Muscle of leg (tissue), 3 donors: ENCODE measurements at regions not wholly inside any gene's neighbourhood (a gene's known extent, or its start where the extent isn't known, plus 50 kb on each side); places are given as distances from the start of the nearest gene placed in this dataset.

Experiments used
- DNase-seq: peaks from one replicate; pipeline ENCODE4 v3.0.0; 2013
- H3K27ac ChIP-seq: one replicate; pipeline ENCODE4 v1.5.1; 2013; ENCODE audit warnings: mild to moderate bottlenecking, low read length, control low read depth
- H3K27me3 ChIP-seq: one replicate; pipeline ENCODE4 v1.6.1; 2013; ENCODE audit warnings: low read length; ENCODE audit not compliant: control insufficient read depth, insufficient read depth
- H3K36me3 ChIP-seq: one replicate; pipeline ENCODE4 v1.6.1; 2013; ENCODE audit warnings: low read length; ENCODE audit not compliant: control insufficient read depth, insufficient read depth
- H3K4me1 ChIP-seq: one replicate; pipeline ENCODE4 v1.6.1; 2013; ENCODE audit warnings: low read length; ENCODE audit not compliant: control insufficient read depth, insufficient read depth
- H3K4me3 ChIP-seq: one replicate; pipeline ENCODE4 v1.5.1; 2013; ENCODE audit warnings: low read length, control low read depth
- H3K9me3 ChIP-seq: replicated peaks from 2 replicates; pipeline ENCODE4 v1.6.1; 2013; ENCODE audit warnings: low read depth, low read length; ENCODE audit not compliant: control insufficient read depth
- WGBS: methylation state at CpG from one replicate; pipeline ENCODE4 v1.1.5; 2013; ENCODE audit warnings: missing lambda C conversion rate; ENCODE audit not compliant: insufficient coverage; 5-methylcytosine and 5-hydroxymethylcytosine counted together

DNA sequence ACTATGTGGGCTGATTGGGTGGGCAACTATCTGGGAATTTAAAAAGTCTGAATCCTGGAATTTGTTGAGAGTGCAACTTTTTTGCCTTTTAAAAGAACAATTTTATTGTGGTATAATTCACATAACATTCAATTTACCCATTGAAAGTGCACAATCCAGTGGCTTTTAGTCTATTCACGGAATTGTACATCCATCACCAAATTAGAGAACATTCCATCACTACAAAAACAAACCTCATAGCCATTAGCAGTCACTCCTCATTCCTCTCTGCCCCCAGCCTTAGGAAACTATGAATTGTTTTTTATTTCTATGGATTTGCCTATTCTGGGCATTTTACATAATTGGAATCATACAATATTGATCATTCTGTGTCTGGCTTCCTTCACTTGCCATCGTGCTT lies 101.8 kb upstream of the ALDH1A3 start:
- DNase-seq, result no peak
- Histone ChIP-seq H3K27me3 (no peaks in the 10 kb centered on the region), H3K4me1 (peaks cover 28% of the 10 kb centered on the region), H3K4me3 (no peak overlapping the region), H3K36me3 (no peaks in the 10 kb centered on the region), H3K9me3 (no peaks in the 10 kb centered on the region), H3K27ac (no peak overlapping the region)
- no CpG with 5 or more reads among the region's 2 CpGs for WGBS

DNA sequence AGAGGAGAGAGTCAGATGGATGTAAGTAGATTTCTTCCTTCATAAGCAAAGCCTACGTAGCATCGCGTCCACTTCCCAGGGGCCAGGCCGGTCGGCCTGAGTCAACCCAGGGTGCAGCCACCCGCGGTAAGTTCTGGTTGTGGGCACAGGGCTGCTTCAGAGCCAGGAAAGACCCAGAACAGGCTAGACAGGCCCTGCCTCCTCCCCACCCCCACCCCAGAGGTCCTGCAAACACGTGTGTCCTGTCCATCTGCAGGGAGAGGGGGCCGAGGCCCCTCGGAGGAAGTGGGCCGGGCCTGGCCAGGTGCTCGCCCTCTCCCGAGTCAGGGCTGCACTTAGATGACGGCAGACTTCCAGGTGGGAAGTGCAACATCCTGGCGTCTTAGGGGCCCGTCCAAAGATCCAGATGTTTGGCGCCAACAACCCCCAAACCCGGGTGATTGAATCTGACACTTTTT lies 100.8 kb upstream of the ALDH1A3 start:
- H3K9me3 ChIP-seq, result no peaks in the 10 kb centered on the region
- no peaks in the 10 kb centered on the region for H3K36me3 ChIP-seq
- peak overlapping the region; percentile 74 for H3K27ac ChIP-seq
- peaks cover 23% of the 10 kb centered on the region for H3K4me1 ChIP-seq
- H3K4me3 ChIP-seq, result no peak overlapping the region
- 1% methylated on average over 9 of the region's 18 CpGs for WGBS
- H3K27me3 ChIP-seq, result no peaks in the 10 kb centered on the region
- DNase-seq, result peak; percentile 92

DNA sequence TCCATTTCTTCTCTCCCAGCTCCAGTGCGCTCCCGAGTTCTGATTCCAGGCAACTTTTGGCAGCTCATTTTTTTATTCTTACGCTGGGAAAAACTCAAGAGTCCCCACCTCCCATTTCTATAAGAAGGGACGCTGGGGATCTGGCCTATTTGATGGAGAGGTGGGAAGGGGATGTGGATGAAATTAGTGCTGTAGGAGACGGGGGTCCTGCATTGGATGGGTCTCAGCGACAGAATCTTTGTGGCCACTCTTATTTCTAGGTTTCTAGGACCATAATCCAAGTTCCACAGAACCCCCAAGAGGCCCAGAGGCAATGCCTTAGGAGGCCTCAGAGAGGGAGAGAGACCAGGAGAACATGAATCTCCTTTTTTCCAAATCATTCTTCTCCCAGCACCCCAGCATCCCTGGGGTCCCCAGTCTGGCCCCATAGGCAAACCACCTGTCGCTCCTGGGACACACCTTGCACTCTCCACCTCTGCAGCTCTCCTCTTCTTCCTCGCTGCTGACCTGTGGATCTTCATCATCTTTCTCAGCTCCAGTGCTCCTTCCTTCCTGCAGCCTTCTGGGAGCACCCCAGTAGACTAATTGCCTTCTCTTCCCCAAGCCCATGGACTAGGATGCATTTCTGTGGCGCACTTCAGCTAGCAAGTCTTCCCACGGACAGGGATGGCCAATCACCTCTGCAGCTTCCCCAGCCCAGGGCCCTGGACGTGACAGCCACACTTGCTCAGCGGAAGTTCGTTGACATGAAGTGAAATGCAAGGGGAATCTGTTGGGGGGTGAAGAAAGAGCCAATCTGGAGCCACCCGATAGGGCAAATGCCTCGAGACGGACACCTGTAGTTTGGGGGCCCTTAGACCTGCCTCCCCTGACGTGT lies 100.1 kb upstream of the ALDH1A3 start:
- H3K27ac ChIP-seq, result peak overlapping the region; percentile 25
- WGBS, result 89% methylated on average over 6 of the region's 17 CpGs
- H3K4me3 ChIP-seq, result no peak overlapping the region
- DNase-seq, result no peak
- H3K36me3 ChIP-seq, result no peaks in the 10 kb centered on the region
- H3K9me3 ChIP-seq, result no peaks in the 10 kb centered on the region
- H3K27me3 ChIP-seq, result no peaks in the 10 kb centered on the region
- peaks cover 23% of the 10 kb centered on the region for H3K4me1 ChIP-seq

DNA sequence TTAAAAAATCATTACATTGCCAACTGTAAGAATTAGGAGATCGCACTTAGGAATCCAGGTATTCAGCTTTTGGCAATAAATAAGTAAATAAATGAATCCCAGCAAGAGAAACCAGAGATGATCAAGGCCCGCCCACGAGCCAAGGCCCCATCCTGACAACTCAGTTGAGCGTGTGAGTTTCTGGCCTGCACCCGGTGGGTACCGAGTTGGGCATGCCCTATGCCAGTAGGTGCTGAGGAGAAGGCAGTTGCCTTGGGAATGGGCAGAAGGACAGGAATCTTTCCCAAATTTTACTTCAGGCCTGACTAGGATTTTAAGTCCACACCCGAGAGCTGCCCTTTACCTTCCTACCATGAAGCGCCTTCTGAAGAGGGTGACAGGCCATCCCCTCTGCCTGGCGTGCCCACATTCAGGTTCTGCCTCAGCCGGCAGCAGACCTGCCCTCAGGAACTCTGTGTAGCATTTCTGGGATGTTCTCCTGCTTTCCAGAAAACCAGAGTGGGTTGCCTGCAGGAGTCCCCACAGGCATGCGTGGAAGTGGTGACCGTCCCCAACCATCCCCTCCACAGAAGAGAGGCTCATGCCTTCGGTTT lies 99.3 kb upstream of the ALDH1A3 start:
- WGBS, result 85% methylated on average over 7 of the region's 13 CpGs
- Histone ChIP-seq H3K4me1 (peaks cover 23% of the 10 kb centered on the region), H3K36me3 (no peaks in the 10 kb centered on the region), H3K9me3 (no peaks in the 10 kb centered on the region), H3K27me3 (no peaks in the 10 kb centered on the region), H3K27ac (no peak overlapping the region), H3K4me3 (no peak overlapping the region)
- no peak for DNase-seq

DNA sequence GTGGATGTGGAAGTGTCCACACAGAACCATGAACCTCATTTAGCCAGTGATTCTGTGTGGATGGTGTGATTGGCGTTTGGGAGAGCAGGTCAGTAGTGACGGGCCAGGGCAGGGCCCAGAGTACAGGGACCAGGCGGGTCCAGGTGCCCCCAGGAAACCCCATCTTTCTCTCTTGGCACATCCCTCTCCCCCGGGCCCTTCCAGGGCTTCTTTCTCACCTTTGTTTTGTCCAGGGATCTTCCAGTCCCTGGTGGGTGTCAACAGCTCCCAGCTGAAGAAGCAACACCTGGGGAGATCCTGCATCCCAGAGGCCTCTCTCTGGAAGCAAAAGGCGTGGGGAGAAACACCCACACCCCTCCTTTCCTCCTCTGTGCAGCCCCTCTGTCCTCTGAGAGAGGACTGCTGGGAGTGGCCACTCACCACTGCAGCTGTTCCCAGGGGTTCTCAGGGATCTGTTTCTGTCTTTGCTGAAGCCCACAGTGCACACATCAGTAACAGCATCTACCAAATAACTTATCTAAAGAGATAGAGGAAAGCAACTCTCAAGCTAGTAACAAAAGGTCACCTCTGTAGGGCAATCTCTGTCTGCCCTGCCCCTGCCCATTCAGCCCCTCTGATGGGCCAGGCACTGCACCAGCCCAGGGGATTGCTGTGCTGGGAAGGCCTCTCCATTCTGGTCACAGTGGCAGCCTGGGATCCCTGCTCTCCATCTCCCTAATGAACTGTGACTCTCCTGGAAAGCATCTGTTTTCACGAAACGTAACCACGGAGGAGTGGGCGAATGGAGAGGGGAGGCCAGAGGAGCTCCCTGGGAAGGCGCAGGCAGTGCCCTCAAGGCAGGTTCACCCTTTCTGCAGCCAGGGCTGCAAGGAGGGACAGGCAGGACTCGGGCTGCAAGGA lies 98.3 kb upstream of the ALDH1A3 start:
- no peak for DNase-seq

DNA sequence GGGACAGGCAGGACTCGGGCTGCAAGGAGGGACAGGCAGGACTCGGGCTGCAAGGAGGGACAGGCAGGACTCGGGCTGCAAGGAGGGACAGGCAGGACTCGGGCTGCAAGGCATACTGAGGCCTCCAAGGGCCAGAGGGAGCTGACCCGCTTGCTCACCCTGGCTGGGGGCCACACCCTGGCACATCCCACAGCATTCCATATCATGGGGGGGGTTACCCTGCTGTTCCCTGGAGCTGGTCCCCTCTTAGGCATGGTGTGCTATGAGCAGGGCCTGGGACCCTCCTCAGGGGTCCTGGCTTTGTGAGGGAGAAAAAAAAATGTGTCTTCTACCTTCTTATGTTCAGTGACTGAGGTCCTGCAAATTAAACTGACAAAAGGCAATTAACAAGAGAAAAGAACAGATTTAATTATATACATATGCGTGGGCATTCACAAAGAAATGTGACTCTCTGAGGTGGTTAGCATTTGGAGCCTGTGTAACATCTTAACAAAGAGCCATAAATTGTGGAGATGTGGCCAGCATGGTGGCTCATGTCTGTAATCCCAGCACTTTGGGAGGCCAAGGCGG lies 97.6 kb upstream of the ALDH1A3 start:
- H3K36me3 ChIP-seq, result no peaks in the 10 kb centered on the region
- DNase-seq, result no peak
- WGBS, result 70% methylated on average over 2 of the region's 7 CpGs
- no peak overlapping the region for H3K4me3 ChIP-seq
- peaks cover 23% of the 10 kb centered on the region for H3K4me1 ChIP-seq
- no peak overlapping the region for H3K27ac ChIP-seq
- H3K9me3 ChIP-seq, result no peaks in the 10 kb centered on the region
- no peaks in the 10 kb centered on the region for H3K27me3 ChIP-seq

More for the DNA sequence above, 98.3 kb upstream of the ALDH1A3 start:
- Histone ChIP-seq H3K27ac (no peak overlapping the region), H3K27me3 (no peaks in the 10 kb centered on the region), H3K36me3 (no peaks in the 10 kb centered on the region), H3K4me1 (peaks cover 23% of the 10 kb centered on the region), H3K9me3 (no peaks in the 10 kb centered on the region), H3K4me3 (no peak overlapping the region)
- 79% methylated on average over 8 of the region's 11 CpGs for WGBS

DNA sequence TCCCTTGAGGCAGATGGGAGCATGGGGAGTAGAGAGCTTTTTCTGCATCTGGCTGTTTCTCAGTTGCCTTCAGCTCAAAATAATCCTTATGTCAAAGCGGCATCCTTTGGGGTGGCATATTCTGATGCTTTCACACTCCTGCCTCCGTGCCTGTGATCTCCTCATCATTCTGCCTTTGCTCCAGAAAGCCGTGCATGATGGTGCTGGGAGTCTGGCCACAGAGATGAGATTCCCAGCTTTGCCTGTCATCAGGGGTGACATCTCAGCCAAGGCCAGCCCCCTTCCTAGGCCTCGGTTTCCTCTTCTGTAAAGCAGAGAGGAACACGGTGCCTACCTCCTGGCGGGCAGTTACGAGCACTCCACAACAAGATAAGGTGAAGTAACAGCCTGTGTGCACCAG lies 96.3 kb upstream of the ALDH1A3 start:
- Histone ChIP-seq H3K27me3 (no peaks in the 10 kb centered on the region), H3K36me3 (no peaks in the 10 kb centered on the region), H3K27ac (no peak overlapping the region), H3K4me3 (no peak overlapping the region), H3K9me3 (no peaks in the 10 kb centered on the region), H3K4me1 (peaks cover 22% of the 10 kb centered on the region)
- 91% methylated on average over 6 of the region's 7 CpGs for WGBS
- DNase-seq, result no peak

DNA sequence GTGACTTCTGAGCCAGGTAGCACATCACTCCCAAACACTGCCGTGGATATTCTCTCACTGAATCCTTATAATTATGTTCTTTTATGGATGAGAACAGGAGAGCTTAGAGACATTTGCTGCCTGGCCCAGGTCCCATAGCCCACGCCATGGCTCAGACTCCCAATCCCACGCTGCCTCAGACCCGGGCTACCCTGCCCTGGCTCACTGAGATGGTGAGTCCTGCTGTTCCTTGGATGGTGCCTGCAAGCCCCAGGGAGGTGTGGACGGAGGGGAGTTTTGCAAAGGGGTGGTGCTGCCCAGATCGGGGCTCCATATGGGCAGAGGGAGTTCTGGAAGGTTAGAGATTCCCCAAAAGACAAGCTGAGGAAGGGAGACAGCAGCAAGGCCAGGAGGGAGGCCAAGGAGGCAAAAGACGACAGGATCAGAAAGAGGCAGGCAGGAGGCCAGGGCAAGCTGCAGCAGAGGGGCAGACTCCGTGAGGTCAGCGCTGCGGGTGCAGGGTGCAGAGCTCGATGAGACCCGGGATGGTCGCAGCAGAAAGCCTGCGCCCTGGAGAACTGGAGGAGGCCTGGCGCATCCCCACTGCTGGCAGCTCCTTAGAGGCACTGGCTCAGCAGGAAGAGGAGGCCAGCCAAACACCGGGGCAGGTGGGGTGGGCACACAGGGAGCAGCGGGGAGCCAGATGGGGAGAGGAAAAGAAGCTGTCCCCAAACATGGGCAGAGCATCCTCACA lies 95.7 kb upstream of the ALDH1A3 start:
- H3K27ac ChIP-seq, result no peak overlapping the region
- no peaks in the 10 kb centered on the region for H3K27me3 ChIP-seq
- H3K36me3 ChIP-seq, result no peaks in the 10 kb centered on the region
- H3K4me3 ChIP-seq, result no peak overlapping the region
- H3K4me1 ChIP-seq, result peaks cover 16% of the 10 kb centered on the region
- WGBS, result 73% methylated on average over 16 of the region's 17 CpGs
- no peak for DNase-seq
- H3K9me3 ChIP-seq, result no peaks in the 10 kb centered on the region

DNA sequence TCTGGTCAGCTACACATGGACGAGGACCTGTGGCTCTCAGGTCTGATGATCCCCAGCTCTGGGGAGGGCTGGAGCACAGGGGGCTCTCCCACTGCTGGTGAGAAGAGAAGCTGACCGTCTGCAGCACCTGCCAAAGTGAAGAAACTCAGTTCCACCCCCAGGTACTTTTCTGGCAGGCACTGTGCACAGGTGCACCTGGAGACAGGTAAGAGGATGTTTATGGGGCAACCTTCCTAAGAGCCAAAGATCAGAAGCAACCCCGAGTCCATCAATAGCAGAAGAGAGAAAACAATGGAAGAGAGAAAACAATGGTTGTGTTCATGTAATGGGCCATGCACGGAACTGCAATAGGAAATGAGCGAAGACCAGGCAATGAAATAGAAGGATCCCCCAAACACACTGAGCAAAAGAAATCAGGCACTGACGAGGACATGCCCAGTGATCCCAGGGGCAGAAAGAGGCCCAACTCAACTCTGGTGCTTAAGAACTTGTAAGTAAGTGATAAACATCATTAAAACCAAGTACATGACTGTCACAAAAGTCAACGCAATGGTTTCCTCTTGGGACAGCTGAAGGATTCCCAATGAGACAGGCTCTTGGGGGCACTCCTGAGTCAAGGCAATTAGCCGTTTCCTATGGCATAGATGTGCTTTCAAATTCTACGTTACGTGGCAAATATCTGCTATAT lies 95.0 kb upstream of the ALDH1A3 start:
- Histone ChIP-seq H3K9me3 (no peaks in the 10 kb centered on the region), H3K4me1 (peaks cover 9% of the 10 kb centered on the region), H3K4me3 (no peak overlapping the region), H3K27me3 (no peaks in the 10 kb centered on the region), H3K36me3 (no peaks in the 10 kb centered on the region), H3K27ac (no peak overlapping the region)
- WGBS, result 86% methylated on average over 2 of the region's 10 CpGs
- DNase-seq, result no peak
